ENCODE measurements at regions not wholly inside any gene's neighbourhood (a gene's known extent, or its start where the extent isn't known, plus 50 kb on each side); places are given as distances from the start of the nearest gene placed in this dataset.

GRCh38 chr6:139654888-139655782 is 280.7 kb upstream of the CITED2 start:
- Histone ChIP-seq H3K9me3 (ENCODE audit: control insufficient read depth, insufficient read depth, low read length) (no peaks in the 10 kb centered on the region), H3K4me3 (ENCODE audit: low read depth, low read length) (no peak overlapping the region), H3K27me3 (ENCODE audit: control insufficient read depth, insufficient read depth, low read length) (no peaks in the 10 kb centered on the region), H3K36me3 (ENCODE audit: control insufficient read depth, insufficient read depth, low read length) (no peaks in the 10 kb centered on the region), H3K4me1 (ENCODE audit: control insufficient read depth, insufficient read depth, low read length) (no peaks in the 10 kb centered on the region), H3K27ac (ENCODE audit: low read depth, low read length) (no peak overlapping the region)
- DNase-seq (ENCODE audit: low read depth in 4 of 6, low spot score in 6 of 6) = no peak
- 60% methylated on average over 6 of the region's 10 CpGs for WGBS (ENCODE audit: insufficient coverage)

- no peak overlapping the region for H3K27ac ChIP-seq (ENCODE audit: low read depth, low read length)
- no peak for DNase-seq (ENCODE audit: low read depth in 4 of 6, low spot score in 6 of 6)
- 100% methylated on average over 2 of the region's 5 CpGs for WGBS (ENCODE audit: insufficient coverage)
Measured at GRCh38 chr6:139654309-139654708, 279.9 kb upstream of the CITED2 start.

GRCh38 chr6:139653111-139653510 is 278.7 kb upstream of the CITED2 start:
- Histone ChIP-seq H3K4me3 (ENCODE audit: low read depth, low read length) (no peak overlapping the region), H3K4me1 (ENCODE audit: control insufficient read depth, insufficient read depth, low read length) (no peaks in the 10 kb centered on the region), H3K36me3 (ENCODE audit: control insufficient read depth, insufficient read depth, low read length) (no peaks in the 10 kb centered on the region), H3K27me3 (ENCODE audit: control insufficient read depth, insufficient read depth, low read length) (no peaks in the 10 kb centered on the region), H3K27ac (ENCODE audit: low read depth, low read length) (no peak overlapping the region), H3K9me3 (ENCODE audit: control insufficient read depth, insufficient read depth, low read length) (no peaks in the 10 kb centered on the region)
- no peak for DNase-seq (ENCODE audit: low read depth in 4 of 6, low spot score in 6 of 6)
- 31% methylated on average over 2 of the region's 4 CpGs for WGBS (ENCODE audit: insufficient coverage)

More at GRCh38 chr6:139654309-139654708, 279.9 kb upstream of the CITED2 start:
- Histone ChIP-seq H3K4me1 (ENCODE audit: control insufficient read depth, insufficient read depth, low read length) (no peaks in the 10 kb centered on the region), H3K36me3 (ENCODE audit: control insufficient read depth, insufficient read depth, low read length) (no peaks in the 10 kb centered on the region), H3K27me3 (ENCODE audit: control insufficient read depth, insufficient read depth, low read length) (no peaks in the 10 kb centered on the region), H3K9me3 (ENCODE audit: control insufficient read depth, insufficient read depth, low read length) (no peaks in the 10 kb centered on the region), H3K4me3 (ENCODE audit: low read depth, low read length) (no peak overlapping the region)

- Histone ChIP-seq H3K27ac (ENCODE audit: low read depth, low read length) (no peak overlapping the region), H3K4me3 (ENCODE audit: low read depth, low read length) (no peak overlapping the region), H3K27me3 (ENCODE audit: control insufficient read depth, insufficient read depth, low read length) (no peaks in the 10 kb centered on the region), H3K36me3 (ENCODE audit: control insufficient read depth, insufficient read depth, low read length) (no peaks in the 10 kb centered on the region), H3K4me1 (ENCODE audit: control insufficient read depth, insufficient read depth, low read length) (no peaks in the 10 kb centered on the region), H3K9me3 (ENCODE audit: control insufficient read depth, insufficient read depth, low read length) (no peaks in the 10 kb centered on the region)
- DNase-seq (ENCODE audit: low read depth in 4 of 6, low spot score in 6 of 6) = no peak
- WGBS (ENCODE audit: insufficient coverage) = 79% methylated on average over 2 of the region's 5 CpGs
Measured at GRCh38 chr6:139650941-139651340, 276.5 kb upstream of the CITED2 start.

- H3K27ac ChIP-seq (ENCODE audit: low read depth, low read length) = no peak overlapping the region
- H3K4me1 ChIP-seq (ENCODE audit: control insufficient read depth, insufficient read depth, low read length) = peaks cover 2% of the 10 kb centered on the region
- no peak for DNase-seq (ENCODE audit: low read depth in 4 of 6, low spot score in 6 of 6)
- 71% methylated on average over 3 of the region's 3 CpGs for WGBS (ENCODE audit: insufficient coverage)
- H3K4me3 ChIP-seq (ENCODE audit: low read depth, low read length) = no peak overlapping the region
- no peaks in the 10 kb centered on the region for H3K36me3 ChIP-seq (ENCODE audit: control insufficient read depth, insufficient read depth, low read length)
- no peaks in the 10 kb centered on the region for H3K27me3 ChIP-seq (ENCODE audit: control insufficient read depth, insufficient read depth, low read length)
- no peaks in the 10 kb centered on the region for H3K9me3 ChIP-seq (ENCODE audit: control insufficient read depth, insufficient read depth, low read length)
Measured at GRCh38 chr6:139649732-139650131, 275.3 kb upstream of the CITED2 start.

- WGBS (ENCODE audit: insufficient coverage) = no CpG with 5 or more reads among the region's 2 CpGs
- H3K36me3 ChIP-seq (ENCODE audit: control insufficient read depth, insufficient read depth, low read length) = no peaks in the 10 kb centered on the region
- no peak overlapping the region for H3K4me3 ChIP-seq (ENCODE audit: low read depth, low read length)
- DNase-seq (ENCODE audit: low read depth in 4 of 6, low spot score in 6 of 6) = no peak
- peaks cover 2% of the 10 kb centered on the region for H3K4me1 ChIP-seq (ENCODE audit: control insufficient read depth, insufficient read depth, low read length)
- H3K9me3 ChIP-seq (ENCODE audit: control insufficient read depth, insufficient read depth, low read length) = no peaks in the 10 kb centered on the region
- H3K27ac ChIP-seq (ENCODE audit: low read depth, low read length) = no peak overlapping the region
- no peaks in the 10 kb centered on the region for H3K27me3 ChIP-seq (ENCODE audit: control insufficient read depth, insufficient read depth, low read length)
Measured at GRCh38 chr6:139649128-139649527, 274.7 kb upstream of the CITED2 start.

- WGBS (ENCODE audit: insufficient coverage) = 39% methylated on average over 5 of the region's 7 CpGs
- Histone ChIP-seq H3K27ac (ENCODE audit: low read depth, low read length) (no peak overlapping the region), H3K27me3 (ENCODE audit: control insufficient read depth, insufficient read depth, low read length) (no peaks in the 10 kb centered on the region), H3K4me3 (ENCODE audit: low read depth, low read length) (no peak overlapping the region), H3K4me1 (ENCODE audit: control insufficient read depth, insufficient read depth, low read length) (peaks cover 2% of the 10 kb centered on the region), H3K36me3 (ENCODE audit: control insufficient read depth, insufficient read depth, low read length) (no peaks in the 10 kb centered on the region), H3K9me3 (ENCODE audit: control insufficient read depth, insufficient read depth, low read length) (no peaks in the 10 kb centered on the region)
- DNase-seq (ENCODE audit: low read depth in 4 of 6, low spot score in 6 of 6) = peak in 2 of 6 donors; percentile 20 to 48
Measured at GRCh38 chr6:139648430-139649000, 274.1 kb upstream of the CITED2 start.

- Histone ChIP-seq H3K36me3 (ENCODE audit: control insufficient read depth, insufficient read depth, low read length) (no peaks in the 10 kb centered on the region), H3K27ac (ENCODE audit: low read depth, low read length) (no peak overlapping the region), H3K4me1 (ENCODE audit: control insufficient read depth, insufficient read depth, low read length) (peaks cover 2% of the 10 kb centered on the region), H3K27me3 (ENCODE audit: control insufficient read depth, insufficient read depth, low read length) (no peaks in the 10 kb centered on the region), H3K9me3 (ENCODE audit: control insufficient read depth, insufficient read depth, low read length) (no peaks in the 10 kb centered on the region), H3K4me3 (ENCODE audit: low read depth, low read length) (no peak overlapping the region)
- WGBS (ENCODE audit: insufficient coverage) = 95% methylated on average over 3 of the region's 5 CpGs
- no peak for DNase-seq (ENCODE audit: low read depth in 4 of 6, low spot score in 6 of 6)
Measured at GRCh38 chr6:139647841-139648240, 273.4 kb upstream of the CITED2 start.

GRCh38 chr6:139647016-139647415 is 272.6 kb upstream of the CITED2 start:
- no peak for DNase-seq (ENCODE audit: low read depth in 4 of 6, low spot score in 6 of 6)
- Histone ChIP-seq H3K4me3 (ENCODE audit: low read depth, low read length) (no peak overlapping the region), H3K27me3 (ENCODE audit: control insufficient read depth, insufficient read depth, low read length) (no peaks in the 10 kb centered on the region), H3K4me1 (ENCODE audit: control insufficient read depth, insufficient read depth, low read length) (peaks cover 2% of the 10 kb centered on the region), H3K36me3 (ENCODE audit: control insufficient read depth, insufficient read depth, low read length) (no peaks in the 10 kb centered on the region), H3K27ac (ENCODE audit: low read depth, low read length) (no peak overlapping the region), H3K9me3 (ENCODE audit: control insufficient read depth, insufficient read depth, low read length) (no peaks in the 10 kb centered on the region)
- 100% methylated on average over 2 of the region's 3 CpGs for WGBS (ENCODE audit: insufficient coverage)

GRCh38 chr6:139644821-139645220 is 270.4 kb upstream of the CITED2 start:
- no peak overlapping the region for H3K27ac ChIP-seq (ENCODE audit: low read depth, low read length)
- 33% methylated on average over 1 of the region's 6 CpGs for WGBS (ENCODE audit: insufficient coverage)
- H3K4me1 ChIP-seq (ENCODE audit: control insufficient read depth, insufficient read depth, low read length) = peaks cover 2% of the 10 kb centered on the region
- H3K36me3 ChIP-seq (ENCODE audit: control insufficient read depth, insufficient read depth, low read length) = no peaks in the 10 kb centered on the region
- H3K4me3 ChIP-seq (ENCODE audit: low read depth, low read length) = no peak overlapping the region
- DNase-seq (ENCODE audit: low read depth in 4 of 6, low spot score in 6 of 6) = peak in 1 of 6 donors; percentile 58
- no peaks in the 10 kb centered on the region for H3K27me3 ChIP-seq (ENCODE audit: control insufficient read depth, insufficient read depth, low read length)
- no peaks in the 10 kb centered on the region for H3K9me3 ChIP-seq (ENCODE audit: control insufficient read depth, insufficient read depth, low read length)
